Colonic mucosa (tissue), 4 donors: ENCODE measurements at regions not wholly inside any gene's neighbourhood (a gene's known extent, or its start where the extent isn't known, plus 50 kb on each side); places are given as distances from the start of the nearest gene placed in this dataset.

ENCODE experiments used
- DNase-seq: peaks from one replicate; pipeline ENCODE4 v3.0.0-alpha.2; 2020
- H3K27ac ChIP-seq: fragments of 200-600 bp; one replicate; pipeline ENCODE4 v1.8.0; 2021
- H3K27me3 ChIP-seq: fragments of 200-600 bp; one replicate; pipeline ENCODE4 v1.8.0; 2021
- H3K36me3 ChIP-seq: fragments of 200-600 bp; one replicate; pipeline ENCODE4 v1.8.0; 2021
- H3K4me1 ChIP-seq: fragments of 200-600 bp; one replicate; pipeline ENCODE4 v1.8.0; 2021; ENCODE audit warnings: mild to moderate bottlenecking
- H3K4me3 ChIP-seq: fragments of 200-600 bp; one replicate; pipeline ENCODE4 v1.8.0; 2021
- H3K9ac ChIP-seq, 2 donors: one replicate each; pipeline ENCODE4 v1.7.0; 2013; ENCODE audit warnings: control low read depth in 2 of 2, low read depth in 2 of 2, low read length in 2 of 2
- H3K9me3 ChIP-seq: fragments of 200-600 bp; one replicate; pipeline ENCODE4 v1.8.0; 2021
- intact Hi-C: fragments of 100-400 bp; cut with DNase I; formaldehyde crosslinking; loops from one replicate; pipeline ENCODE4 v1.14.1; 2022
- TF ChIP-seq, protein P1 (sequence below): fragments of 200-600 bp; IDR thresholded peaks from one replicate; pipeline ENCODE4 v1.8.0; 2022; ENCODE audit warnings: antibody characterized with exemption, mild to moderate bottlenecking
- donor health status: healthy.
- donor health status: DM: no; HTN: no; CAD: no.
- donor health status: DM: no; HTN: no; CAD: no.

DNA sequence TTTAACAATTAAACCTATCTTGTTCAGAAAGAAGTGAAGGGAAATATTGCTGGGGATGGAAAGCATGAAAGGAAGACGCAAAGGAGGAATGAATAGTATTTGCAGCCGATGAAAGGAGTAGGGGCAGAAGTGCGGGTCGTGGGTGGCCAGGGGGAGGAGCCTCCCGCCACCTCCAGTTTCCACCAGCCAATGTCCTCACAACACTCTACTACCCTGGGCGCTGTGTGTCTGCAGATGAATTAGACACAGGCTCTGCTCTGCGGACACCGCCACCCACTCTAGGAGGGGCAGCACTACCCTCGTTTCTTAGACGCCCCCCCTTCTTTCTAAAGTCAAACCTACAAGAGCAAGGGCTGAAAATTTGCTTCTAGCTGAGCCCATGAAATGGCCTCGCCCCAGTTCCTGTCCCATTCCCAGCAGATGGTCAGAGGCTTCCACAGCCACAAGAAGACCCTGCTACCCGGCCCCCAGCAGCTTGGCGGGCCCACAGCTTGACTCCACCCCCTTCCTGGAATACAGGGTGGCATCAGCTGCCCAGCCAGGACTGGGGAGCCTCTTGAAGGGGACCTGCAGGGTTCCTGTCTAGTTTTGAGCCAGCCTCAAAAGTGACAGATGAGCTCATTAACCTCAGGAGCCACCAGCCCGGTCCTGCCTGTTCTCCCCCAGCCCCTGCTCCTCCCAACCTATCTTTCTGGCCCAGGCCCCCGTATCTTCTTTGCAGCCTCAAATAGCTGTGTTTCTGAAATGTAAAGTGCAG lies 268.1 kb downstream of the BUD13 start:
- TF ChIP-seq, protein P1, sequence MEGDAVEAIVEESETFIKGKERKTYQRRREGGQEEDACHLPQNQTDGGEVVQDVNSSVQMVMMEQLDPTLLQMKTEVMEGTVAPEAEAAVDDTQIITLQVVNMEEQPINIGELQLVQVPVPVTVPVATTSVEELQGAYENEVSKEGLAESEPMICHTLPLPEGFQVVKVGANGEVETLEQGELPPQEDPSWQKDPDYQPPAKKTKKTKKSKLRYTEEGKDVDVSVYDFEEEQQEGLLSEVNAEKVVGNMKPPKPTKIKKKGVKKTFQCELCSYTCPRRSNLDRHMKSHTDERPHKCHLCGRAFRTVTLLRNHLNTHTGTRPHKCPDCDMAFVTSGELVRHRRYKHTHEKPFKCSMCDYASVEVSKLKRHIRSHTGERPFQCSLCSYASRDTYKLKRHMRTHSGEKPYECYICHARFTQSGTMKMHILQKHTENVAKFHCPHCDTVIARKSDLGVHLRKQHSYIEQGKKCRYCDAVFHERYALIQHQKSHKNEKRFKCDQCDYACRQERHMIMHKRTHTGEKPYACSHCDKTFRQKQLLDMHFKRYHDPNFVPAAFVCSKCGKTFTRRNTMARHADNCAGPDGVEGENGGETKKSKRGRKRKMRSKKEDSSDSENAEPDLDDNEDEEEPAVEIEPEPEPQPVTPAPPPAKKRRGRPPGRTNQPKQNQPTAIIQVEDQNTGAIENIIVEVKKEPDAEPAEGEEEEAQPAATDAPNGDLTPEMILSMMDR, result no peak
- no peaks in the 10 kb centered on the region for H3K4me1 ChIP-seq
- H3K9ac ChIP-seq, result no peak overlapping the region
- no peaks in the 10 kb centered on the region for H3K36me3 ChIP-seq
- DNase-seq, result no peak
- no peaks in the 10 kb centered on the region for H3K27me3 ChIP-seq
- no peaks in the 10 kb centered on the region for H3K9me3 ChIP-seq
- H3K4me3 ChIP-seq, result no peak overlapping the region
- intact Hi-C loops, result no loop called here
- no peak overlapping the region for H3K27ac ChIP-seq

DNA sequence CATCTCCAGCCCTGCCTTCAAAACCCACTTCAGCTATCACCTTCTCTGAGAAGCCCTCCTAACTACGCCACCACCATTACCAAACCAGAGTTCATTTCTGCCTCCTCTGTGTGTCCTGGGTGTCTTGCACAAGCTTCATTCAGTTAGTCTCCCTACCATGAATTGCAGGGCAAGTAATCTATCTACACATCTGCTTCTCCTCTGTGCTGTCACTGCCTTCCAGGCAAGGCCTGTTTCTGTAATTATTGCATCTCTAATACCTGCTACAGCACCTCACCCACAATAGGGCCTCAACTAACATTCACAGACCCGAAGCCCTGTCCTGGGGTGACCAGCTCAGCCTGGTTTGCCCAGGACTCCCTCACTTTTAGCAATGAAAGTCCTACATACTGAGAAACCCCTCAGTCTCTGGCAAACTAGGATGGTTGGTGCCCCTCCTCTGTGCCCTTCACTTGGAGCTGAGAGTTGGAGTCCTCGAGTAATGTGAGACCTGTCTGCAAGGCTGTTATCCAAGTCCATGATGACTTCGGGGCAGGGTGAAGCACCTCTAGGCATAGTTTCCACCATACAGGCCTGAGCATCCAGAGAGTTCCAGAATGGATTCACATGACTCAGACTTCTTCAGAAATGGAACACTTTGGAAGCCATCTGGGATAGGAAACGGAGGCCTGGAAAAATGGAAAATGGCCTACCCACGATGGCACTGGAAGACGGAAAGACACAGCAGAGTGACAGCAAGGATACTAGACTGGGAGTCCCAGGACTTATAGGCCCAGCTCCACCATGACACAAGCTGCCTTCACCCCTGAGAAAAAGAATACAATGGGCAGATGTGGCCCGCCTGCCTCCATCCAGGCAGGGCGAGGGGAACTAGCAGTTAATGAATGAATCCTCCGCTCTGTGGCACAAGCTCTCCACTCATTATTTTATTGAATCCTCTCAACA lies 269.3 kb downstream of the BUD13 start:
- H3K36me3 ChIP-seq, result no peaks in the 10 kb centered on the region
- no peak for DNase-seq
- H3K9me3 ChIP-seq, result no peaks in the 10 kb centered on the region
- no peak overlapping the region for H3K9ac ChIP-seq
- intact Hi-C loops, result no loop called here
- H3K4me1 ChIP-seq, result no peaks in the 10 kb centered on the region
- no peak overlapping the region for H3K4me3 ChIP-seq
- H3K27ac ChIP-seq, result no peak overlapping the region
- TF ChIP-seq, protein P1, result no peak
- H3K27me3 ChIP-seq, result no peaks in the 10 kb centered on the region

DNA sequence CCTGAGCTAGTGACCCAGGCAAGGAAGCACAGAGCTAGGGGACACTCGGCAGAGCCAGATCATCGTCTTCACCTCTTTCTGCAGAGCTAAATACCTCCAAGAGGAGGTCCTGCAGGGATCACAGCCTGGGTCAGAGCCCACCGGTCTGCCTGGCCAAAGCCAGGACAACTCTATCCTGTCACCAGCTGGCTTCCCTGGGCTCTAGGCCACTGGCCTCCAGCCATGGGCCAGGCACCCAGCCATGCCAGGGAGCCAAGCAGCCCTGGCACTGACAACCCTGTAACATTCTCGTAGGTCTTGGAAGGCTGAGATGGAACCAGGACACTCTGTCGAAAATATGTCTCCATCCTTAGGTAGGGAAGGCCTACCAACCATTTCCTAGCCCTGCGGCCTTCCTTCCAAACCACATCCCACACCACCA lies 270.1 kb downstream of the BUD13 start:
- Histone ChIP-seq H3K27me3 (no peaks in the 10 kb centered on the region), H3K27ac (no peak overlapping the region), H3K4me3 (no peak overlapping the region), H3K4me1 (no peaks in the 10 kb centered on the region), H3K9me3 (no peaks in the 10 kb centered on the region), H3K9ac (no peak overlapping the region), H3K36me3 (no peaks in the 10 kb centered on the region)
- TF ChIP-seq, protein P1, result no peak
- no peak for DNase-seq
- intact Hi-C loops, result no loop called here

DNA sequence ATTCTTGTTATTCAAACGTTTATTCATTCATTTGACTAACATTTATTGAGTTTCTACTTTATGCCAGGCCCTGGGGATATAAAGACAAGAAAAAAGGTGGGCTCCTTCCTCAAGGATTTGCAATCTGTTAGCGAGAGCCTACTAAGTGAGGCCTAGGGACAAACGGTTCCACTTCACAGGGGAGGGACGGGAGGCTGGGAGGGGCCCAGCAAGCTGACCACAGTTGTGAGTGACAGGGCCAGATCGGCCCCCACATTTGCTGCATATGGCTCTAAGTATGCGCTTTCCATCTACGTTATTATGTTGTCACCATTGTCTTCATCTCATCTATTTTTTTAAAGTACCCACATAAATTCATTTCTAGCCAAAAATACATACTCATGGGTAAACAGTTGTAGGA lies 271.1 kb downstream of the BUD13 start:
- TF ChIP-seq, protein P1, result no peak
- H3K4me3 ChIP-seq, result no peak overlapping the region
- DNase-seq, result no peak
- intact Hi-C loops, result loop anchor here (2.0 kb wide), 1 partner anchor 145 kb away; no protein-coding TSS in a partner anchor
- no peak overlapping the region for H3K27ac ChIP-seq
- H3K4me1 ChIP-seq, result no peaks in the 10 kb centered on the region
- no peaks in the 10 kb centered on the region for H3K9me3 ChIP-seq
- H3K27me3 ChIP-seq, result no peaks in the 10 kb centered on the region
- no peaks in the 10 kb centered on the region for H3K36me3 ChIP-seq
- no peak overlapping the region for H3K9ac ChIP-seq

DNA sequence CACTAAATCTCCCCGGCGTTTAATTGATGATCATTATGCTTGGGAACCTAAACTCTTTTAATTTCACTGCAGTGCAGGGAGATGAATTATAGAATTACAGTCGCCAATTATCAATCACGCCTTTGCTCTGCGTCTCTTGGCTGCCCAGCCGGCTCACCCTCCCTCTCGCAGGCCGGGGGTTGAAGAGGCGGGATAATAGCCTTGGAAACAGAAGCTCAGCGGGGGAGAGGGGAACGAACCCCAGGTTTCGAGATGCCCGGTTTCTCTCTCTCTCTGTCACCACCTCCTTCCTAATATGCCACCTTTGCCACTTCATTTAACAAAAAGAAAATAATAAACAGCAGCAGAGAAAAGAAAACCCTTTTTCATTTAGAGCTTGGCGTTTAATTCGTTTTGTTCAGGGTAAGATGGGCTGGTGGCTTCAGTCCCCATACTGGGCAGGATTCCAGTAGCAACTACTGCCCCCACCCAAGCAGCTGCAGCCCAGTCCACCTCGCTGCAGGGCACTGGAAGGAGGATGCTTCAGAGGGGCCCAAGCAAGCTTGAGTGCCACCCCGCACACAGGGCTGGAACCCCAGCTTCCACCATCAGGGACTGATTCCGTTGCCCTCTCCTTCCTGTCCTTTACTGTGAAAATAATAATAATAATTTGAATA lies 271.7 kb downstream of the BUD13 start:
- intact Hi-C loops, result loop anchor here (2.0 kb wide), 1 partner anchor 144 kb away; no protein-coding TSS in a partner anchor
- Histone ChIP-seq H3K27me3 (no peaks in the 10 kb centered on the region), H3K9ac (no peak overlapping the region)

More for the DNA sequence above, 271.7 kb downstream of the BUD13 start:
- DNase-seq, result no peak
- no peaks in the 10 kb centered on the region for H3K4me1 ChIP-seq
- no peaks in the 10 kb centered on the region for H3K9me3 ChIP-seq
- no peaks in the 10 kb centered on the region for H3K36me3 ChIP-seq
- no peak overlapping the region for H3K4me3 ChIP-seq
- TF ChIP-seq, protein P1, result no peak
- no peak overlapping the region for H3K27ac ChIP-seq
